ENCODE measurements at regions not wholly inside any gene's neighbourhood (a gene's known extent, or its start where the extent isn't known, plus 50 kb on each side); places are given as distances from the start of the nearest gene placed in this dataset.
"Not testable (repeated sequence)": the region's sequence is repeated elsewhere in the genome, so short reads cannot be mapped to it uniquely, and the experiment has no call there.

GRCh38 chr10:29771376-29771775 lies 136.6 kb upstream of the SVIL start:
- ATAC-seq (ENCODE audit: low read depth), result no peak
- H3K9ac ChIP-seq (ENCODE audit: low read length), result no peak overlapping the region
- CTCF ChIA-PET, result no interaction called here
- peaks cover 4% of the 10 kb centered on the region for H3K4me1 Mint-ChIP-seq
- no peak overlapping the region for H3K4me3 Mint-ChIP-seq
- no peaks in the 10 kb centered on the region for H3K36me3 ChIP-seq (replicated peaks in 1 of 2; ENCODE audit: control extremely low read depth in 1 of 2, control insufficient read depth in 1 of 2, extremely low read depth in 1 of 2, insufficient read depth in 2 of 2, low read length in 1 of 2)
- TF ChIP-seq CTCF (IDR thresholded peaks at IDR 0.05) (no peak), EZH2 (IDR thresholded peaks at IDR 0.05; ENCODE audit: borderline replicate concordance, insufficient read depth, low read depth, low read length, poor library complexity, severe bottlenecking) (no peak)
- peaks cover 0 to 3% (median 0%) of the 10 kb centered on the region in 3 donors for H3K9me3 ChIP-seq (ENCODE audit: control extremely low read depth in 1 of 3, control insufficient read depth in 2 of 3, insufficient read depth in 1 of 3, low read length in 2 of 3)
- no peaks in the 10 kb centered on the region for H4K20me1 ChIP-seq (ENCODE audit: control insufficient read depth, insufficient read depth, low read length, poor library complexity, severe bottlenecking)
- H3K27me3 ChIP-seq (replicated peaks in 1 of 4; ENCODE audit: control extremely low read depth in 1 of 4, control insufficient read depth in 3 of 4, insufficient read depth in 4 of 4, low read length in 3 of 4), result no peaks in the 10 kb centered on the region
- no peak overlapping the region for H2AFZ ChIP-seq (ENCODE audit: insufficient read depth, low read depth, low read length, poor library complexity, severe bottlenecking)
- H3K27ac Mint-ChIP-seq, result no peak overlapping the region
- peaks cover 0 to 4% of the 10 kb centered on the region in 2 donors for H3K4me1 ChIP-seq (ENCODE audit: control insufficient read depth in 2 of 2, insufficient read depth in 2 of 2, low read length in 2 of 2)
- no peak overlapping the region for H3K4me3 ChIP-seq (ENCODE audit: control extremely low read depth in 1 of 5, extremely low read depth in 1 of 5, insufficient read depth in 1 of 5, low read depth in 2 of 5, low read length in 4 of 5)
- H3K79me2 ChIP-seq (ENCODE audit: control insufficient read depth, insufficient read depth, low read length), result no peaks in the 10 kb centered on the region
- peaks cover 3% of the 10 kb centered on the region for H3K27me3 Mint-ChIP-seq
- peaks cover 5% of the 10 kb centered on the region for H3K9me3 Mint-ChIP-seq (ENCODE audit: insufficient read depth)
- intact Hi-C loops (cut with micrococcal nuclease), result no loop called here
- DNase-seq, result no peak
- no peak overlapping the region for H3K4me2 ChIP-seq (replicated peaks; ENCODE audit: low read depth, low read length, poor library complexity, severe bottlenecking)
- POLR2A ChIA-PET, result no interaction called here
- WGBS (ENCODE audit: insufficient coverage), result 90% methylated on average over 4 of the region's 5 CpGs
- H3K27ac ChIP-seq (ENCODE audit: low read length in 2 of 2), result no peak overlapping the region

GRCh38 chr10:29769277-29769676 lies 134.5 kb upstream of the SVIL start:
- H3K4me1 Mint-ChIP-seq; H3K27me3 Mint-ChIP-seq; DNase-seq; H3K9me3 ChIP-seq (ENCODE audit: control extremely low read depth in 1 of 3, control insufficient read depth in 2 of 3, insufficient read depth in 1 of 3, low read length in 2 of 3); H3K79me2 ChIP-seq (ENCODE audit: control insufficient read depth, insufficient read depth, low read length); POLR2A ChIA-PET; H3K4me2 ChIP-seq (replicated peaks; ENCODE audit: low read depth, low read length, poor library complexity, severe bottlenecking); H4K20me1 ChIP-seq (ENCODE audit: control insufficient read depth, insufficient read depth, low read length, poor library complexity, severe bottlenecking); ATAC-seq (ENCODE audit: low read depth); H3K27ac ChIP-seq (ENCODE audit: low read length in 2 of 2); H3K36me3 ChIP-seq (replicated peaks in 1 of 2; ENCODE audit: control extremely low read depth in 1 of 2, control insufficient read depth in 1 of 2, extremely low read depth in 1 of 2, insufficient read depth in 2 of 2, low read length in 1 of 2); H3K4me3 Mint-ChIP-seq; H3K4me3 ChIP-seq (ENCODE audit: control extremely low read depth in 1 of 5, extremely low read depth in 1 of 5, insufficient read depth in 1 of 5, low read depth in 2 of 5, low read length in 4 of 5); H3K9me3 Mint-ChIP-seq (ENCODE audit: insufficient read depth); H3K9ac ChIP-seq (ENCODE audit: low read length); CTCF ChIA-PET; H3K27ac Mint-ChIP-seq; H3K27me3 ChIP-seq (replicated peaks in 1 of 4; ENCODE audit: control extremely low read depth in 1 of 4, control insufficient read depth in 3 of 4, insufficient read depth in 4 of 4, low read length in 3 of 4); H2AFZ ChIP-seq (ENCODE audit: insufficient read depth, low read depth, low read length, poor library complexity, severe bottlenecking); H3K4me1 ChIP-seq (ENCODE audit: control insufficient read depth in 2 of 2, insufficient read depth in 2 of 2, low read length in 2 of 2); intact Hi-C loops (cut with micrococcal nuclease): not testable (repeated sequence)
- WGBS (ENCODE audit: insufficient coverage), result 100% methylated on average over 2 of the region's 4 CpGs

Data from B cell (primary cell).